ENCODE measurements at regions not wholly inside any gene's neighbourhood (a gene's known extent, or its start where the extent isn't known, plus 50 kb on each side); places are given as distances from the start of the nearest gene placed in this dataset.

DNA sequence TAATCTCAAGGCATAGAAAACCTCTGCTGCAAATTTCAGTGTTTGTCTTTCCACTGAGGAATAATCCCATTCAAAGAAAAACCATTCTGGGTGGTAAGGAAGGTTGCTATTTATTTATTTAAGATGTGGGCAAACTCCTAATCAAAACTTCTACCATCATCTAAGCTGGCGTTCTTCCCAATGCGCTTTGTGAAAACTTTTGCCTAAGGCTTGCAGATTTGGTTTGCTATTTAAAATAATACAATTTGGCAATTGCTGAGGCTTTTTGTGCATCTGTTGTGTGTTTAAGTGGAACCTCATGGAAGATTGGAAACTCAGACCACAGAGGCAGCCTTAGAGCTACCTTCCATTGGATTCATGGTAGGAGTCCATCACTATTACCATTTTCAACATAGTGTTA is 309.0 kb downstream of the BLID start:
- Mint-ChIP-seq H3K27me3 (peaks cover 0 to 16% (median 0%) of the 10 kb centered on the region in 5 donors), H3K9me3 (peaks cover 0 to 23% (median 13%) of the 10 kb centered on the region in 9 donors), H3K4me1 (no peaks in the 10 kb centered on the region), H3K36me3 (peaks cover 0 to 12% (median 0%) of the 10 kb centered on the region in 3 donors), H3K4me3 (no peak overlapping the region), H3K27ac (no peak overlapping the region)
- no peak for DNase-seq
- no peak for ATAC-seq
- POLR2A ChIA-PET, result no interaction called here

DNA sequence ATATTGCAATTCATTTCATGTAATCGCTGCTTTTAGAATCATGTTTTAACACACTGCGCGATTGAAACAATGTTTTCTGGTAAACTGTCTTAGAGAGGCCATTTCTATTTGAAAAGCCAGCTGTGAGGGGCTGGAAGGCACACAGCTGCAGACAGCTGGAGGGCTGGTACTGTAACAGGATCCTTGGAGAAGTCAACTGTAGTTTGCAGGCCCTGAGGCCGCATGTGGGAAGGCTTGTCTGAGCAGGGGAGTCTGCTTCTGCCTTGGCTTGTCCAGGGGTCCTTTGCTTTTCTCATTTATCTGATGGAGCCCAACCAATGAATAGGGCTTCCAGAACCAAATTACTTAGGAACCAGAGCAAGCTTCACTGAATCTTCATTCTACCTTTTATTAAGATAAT is 313.5 kb downstream of the BLID start:
- H3K36me3 Mint-ChIP-seq, result peaks cover 0 to 15% (median 1%) of the 10 kb centered on the region in 3 donors
- POLR2A ChIA-PET, result no interaction called here
- H3K9me3 Mint-ChIP-seq, result peaks cover 0 to 21% (median 9%) of the 10 kb centered on the region in 9 donors
- no peak for DNase-seq
- H3K4me3 Mint-ChIP-seq, result no peak overlapping the region
- H3K27ac Mint-ChIP-seq, result no peak overlapping the region
- H3K4me1 Mint-ChIP-seq, result no peaks in the 10 kb centered on the region
- no peak for ATAC-seq
- peaks cover 0 to 8% (median 0%) of the 10 kb centered on the region in 5 donors for H3K27me3 Mint-ChIP-seq

DNA sequence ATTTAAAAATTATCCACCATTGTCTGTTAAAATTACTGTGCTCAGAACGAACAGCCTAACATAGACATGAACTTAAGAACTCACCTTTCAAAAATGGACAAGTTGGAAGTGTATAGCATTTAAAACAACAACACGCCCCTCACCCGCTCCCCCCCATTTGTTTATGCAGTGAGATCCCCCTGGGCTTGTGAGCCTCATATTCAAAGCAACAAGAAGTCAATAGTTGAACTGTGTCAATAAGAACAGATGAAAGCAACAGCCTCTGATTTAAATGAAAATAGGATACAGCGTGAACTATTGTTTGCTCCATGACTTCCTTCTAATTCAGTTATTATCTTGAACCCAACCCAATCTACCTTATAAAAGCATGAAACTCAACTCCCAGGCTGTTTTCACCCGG is 314.2 kb downstream of the BLID start:
- Mint-ChIP-seq H3K4me3 (no peak overlapping the region), H3K36me3 (peaks cover 0 to 15% (median 1%) of the 10 kb centered on the region in 3 donors), H3K9me3 (peaks cover 0 to 21% (median 9%) of the 10 kb centered on the region in 9 donors), H3K4me1 (no peaks in the 10 kb centered on the region), H3K27me3 (peaks cover 0 to 8% (median 0%) of the 10 kb centered on the region in 5 donors), H3K27ac (no peak overlapping the region)
- DNase-seq, result no peak
- POLR2A ChIA-PET, result no interaction called here
- ATAC-seq, result no peak

DNA sequence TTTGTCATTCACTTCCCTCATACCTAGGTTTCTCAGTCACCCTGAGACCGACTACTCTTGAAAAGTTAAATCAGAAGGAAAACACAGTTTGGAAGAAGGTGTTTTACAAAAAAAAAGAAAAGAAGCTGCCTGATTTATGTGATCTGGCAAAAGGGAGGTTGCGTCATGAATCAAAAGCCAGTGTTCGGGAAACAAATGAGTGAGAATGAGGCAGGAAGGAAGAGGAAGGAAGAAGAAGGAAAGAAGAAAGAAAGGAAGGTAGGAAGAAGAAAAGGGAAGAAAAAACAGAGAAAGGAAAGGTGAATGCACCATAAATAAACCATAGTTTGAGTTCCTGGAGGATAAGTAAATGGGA is 314.6 kb downstream of the BLID start:
- no peak for ATAC-seq
- Mint-ChIP-seq H3K9me3 (peaks cover 0 to 21% (median 9%) of the 10 kb centered on the region in 9 donors), H3K27me3 (peaks cover 0 to 8% (median 0%) of the 10 kb centered on the region in 5 donors), H3K4me1 (no peaks in the 10 kb centered on the region), H3K36me3 (peaks cover 0 to 15% (median 1%) of the 10 kb centered on the region in 3 donors), H3K4me3 (no peak overlapping the region), H3K27ac (no peak overlapping the region)
- POLR2A ChIA-PET, result no interaction called here
- DNase-seq, result no peak

DNA sequence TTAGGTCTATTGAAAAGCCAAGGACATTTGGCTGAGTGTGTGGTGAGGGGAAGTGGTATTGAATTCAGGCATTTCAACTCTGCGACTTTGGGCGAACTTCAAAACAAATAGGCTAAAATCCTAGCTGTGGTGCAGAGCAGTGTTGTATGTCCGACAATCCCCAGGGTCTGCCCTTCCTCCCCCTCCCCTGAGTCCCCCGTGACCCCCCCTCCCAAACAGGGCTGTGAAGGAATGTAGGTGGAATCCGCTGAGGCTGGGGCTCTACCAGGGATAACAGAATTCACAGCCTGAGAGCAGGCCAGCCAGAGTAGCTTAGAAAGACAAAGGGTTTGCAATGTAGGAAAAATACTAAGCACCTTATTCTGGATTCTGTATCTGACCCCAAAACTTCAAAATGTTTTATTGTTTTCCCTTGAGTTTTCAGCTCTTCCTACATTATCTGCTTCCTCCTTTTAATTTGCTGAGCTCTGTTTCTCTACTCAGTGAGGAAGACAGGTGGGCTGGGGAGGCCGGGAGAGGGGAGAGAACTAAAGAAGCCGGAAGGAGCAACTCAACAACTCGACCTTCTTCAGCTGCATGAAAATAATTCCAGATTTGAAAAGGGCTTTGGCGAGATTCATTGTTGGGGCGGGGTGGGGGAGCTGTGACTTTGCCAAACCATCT is 315.2 kb downstream of the BLID start:
- POLR2A ChIA-PET, result no interaction called here
- H3K9me3 Mint-ChIP-seq, result peaks cover 0 to 21% (median 8%) of the 10 kb centered on the region in 9 donors
- ATAC-seq, result no peak
- no peak overlapping the region for H3K27ac Mint-ChIP-seq
- peaks cover 0 to 8% (median 0%) of the 10 kb centered on the region in 5 donors for H3K27me3 Mint-ChIP-seq
- peaks cover 0 to 15% (median 1%) of the 10 kb centered on the region in 3 donors for H3K36me3 Mint-ChIP-seq
- no peak overlapping the region for H3K4me3 Mint-ChIP-seq
- no peak for DNase-seq
- H3K4me1 Mint-ChIP-seq, result no peaks in the 10 kb centered on the region

DNA sequence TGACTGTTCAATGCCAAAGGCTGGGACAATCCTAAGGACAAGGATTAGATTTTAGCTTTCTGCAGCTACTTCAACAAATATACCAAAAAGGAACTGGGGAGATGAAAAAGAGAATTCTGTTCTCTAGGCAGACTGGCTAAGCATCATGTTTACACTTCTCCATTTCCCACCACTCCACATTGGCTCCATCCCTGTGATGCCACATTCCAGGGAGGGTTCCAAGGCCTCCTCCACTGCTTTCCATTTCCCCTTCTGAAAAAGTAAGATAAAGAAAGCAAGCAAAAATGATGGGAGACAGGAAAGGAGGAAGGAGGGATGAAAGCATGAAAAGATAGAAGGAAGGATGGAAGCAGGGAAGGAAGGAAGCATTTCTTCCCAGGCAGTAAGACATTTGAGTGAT is 315.8 kb downstream of the BLID start:
- POLR2A ChIA-PET, result no interaction called here

DNA sequence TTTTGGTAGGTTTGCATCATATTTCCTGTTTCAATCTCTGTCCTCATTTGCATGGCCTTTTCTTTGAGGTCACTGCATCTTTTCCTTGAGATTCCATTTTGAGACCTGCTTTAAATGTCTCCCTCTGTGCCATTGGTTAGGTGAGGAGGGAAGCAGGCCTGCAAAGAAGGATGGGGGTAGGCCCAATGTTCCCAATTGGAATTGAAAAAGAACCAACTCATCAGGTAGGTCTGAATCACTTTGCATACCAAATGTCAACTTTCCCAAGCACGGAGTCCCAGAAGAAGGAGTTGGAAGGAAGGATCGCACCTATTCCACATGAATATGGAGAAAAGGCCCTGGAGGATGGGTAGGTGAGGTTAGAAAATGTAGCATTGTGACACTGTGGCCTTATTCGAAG is 318.5 kb downstream of the BLID start:
- no peak for DNase-seq
- no peak for ATAC-seq
- Mint-ChIP-seq H3K36me3 (peaks cover 0 to 15% (median 1%) of the 10 kb centered on the region in 3 donors), H3K9me3 (peaks cover 0 to 21% (median 7%) of the 10 kb centered on the region in 9 donors), H3K27ac (no peak overlapping the region), H3K4me1 (no peaks in the 10 kb centered on the region), H3K4me3 (no peak overlapping the region), H3K27me3 (peaks cover 0 to 16% (median under 1%) of the 10 kb centered on the region in 5 donors)
- POLR2A ChIA-PET, result no interaction called here

More for the DNA sequence above, 315.8 kb downstream of the BLID start:
- H3K9me3 Mint-ChIP-seq, result peaks cover 0 to 21% (median 7%) of the 10 kb centered on the region in 9 donors
- peaks cover 0 to 8% (median 0%) of the 10 kb centered on the region in 5 donors for H3K27me3 Mint-ChIP-seq
- no peaks in the 10 kb centered on the region for H3K4me1 Mint-ChIP-seq
- ATAC-seq, result no peak
- H3K4me3 Mint-ChIP-seq, result no peak overlapping the region
- no peak for DNase-seq
- H3K36me3 Mint-ChIP-seq, result peaks cover 0 to 15% (median 1%) of the 10 kb centered on the region in 3 donors
- no peak overlapping the region for H3K27ac Mint-ChIP-seq

DNA sequence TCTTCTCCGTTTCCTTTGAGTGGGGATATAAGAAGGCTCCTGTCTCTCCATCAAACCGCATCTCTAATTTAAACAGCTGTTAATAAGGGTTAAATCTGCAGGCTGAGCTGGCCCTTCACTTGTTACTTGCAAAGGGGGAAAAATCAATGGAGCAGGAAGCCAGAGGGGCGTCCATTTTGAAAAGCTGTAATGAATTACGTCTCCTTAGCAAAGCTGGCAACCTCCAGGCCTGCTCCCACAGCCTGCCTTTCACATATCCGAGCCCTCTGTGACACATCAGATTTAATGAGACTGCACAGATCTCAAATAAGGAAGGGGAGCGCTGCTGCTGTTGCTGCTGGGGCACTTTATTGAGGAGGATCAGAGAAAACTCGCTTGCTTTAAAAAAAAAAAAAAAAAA is 320.8 kb downstream of the BLID start:
- POLR2A ChIA-PET, result interaction anchor here (0.7 kb wide), 1 partner anchor 169 kb away, joined by 3 read pairs; no protein-coding TSS in a partner anchor

DNA sequence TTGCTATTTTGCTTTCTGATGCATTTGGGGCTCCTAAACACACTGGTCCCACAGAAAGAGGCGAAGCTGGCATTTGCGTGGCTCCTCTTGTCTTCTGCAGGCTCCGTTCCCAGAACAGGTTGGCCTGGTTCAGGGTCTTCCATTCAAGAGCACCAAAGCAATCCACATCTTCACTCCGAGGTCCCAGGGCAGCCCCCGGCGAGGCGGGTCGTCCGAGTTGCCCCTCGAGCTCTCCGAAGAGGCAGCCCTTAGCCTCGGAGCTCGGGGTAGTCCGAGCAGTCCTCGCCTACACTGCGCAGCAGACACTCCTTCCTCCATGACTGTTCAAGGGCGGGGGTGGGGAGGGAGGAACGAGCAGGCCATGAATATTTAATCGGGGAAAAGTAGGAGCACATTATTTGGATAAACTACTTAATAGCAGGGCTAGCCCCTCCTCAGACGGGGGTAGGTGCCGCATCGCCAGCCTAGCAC is 321.3 kb downstream of the BLID start:
- H3K9me3 Mint-ChIP-seq, result peaks cover 0 to 14% (median 4%) of the 10 kb centered on the region in 9 donors
- no peak overlapping the region for H3K4me3 Mint-ChIP-seq
- POLR2A ChIA-PET, result interaction anchor here (0.7 kb wide), 1 partner anchor 169 kb away, joined by 3 read pairs; no protein-coding TSS in a partner anchor
- peaks cover 5 to 31% (median 10%) of the 10 kb centered on the region in 5 donors for H3K27me3 Mint-ChIP-seq
- H3K4me1 Mint-ChIP-seq, result no peaks in the 10 kb centered on the region
- no peak for DNase-seq
- H3K36me3 Mint-ChIP-seq, result peaks cover 0 to 4% (median 0%) of the 10 kb centered on the region in 3 donors
- no peak overlapping the region for H3K27ac Mint-ChIP-seq
- ATAC-seq, result no peak

More for the DNA sequence above, 320.8 kb downstream of the BLID start:
- Mint-ChIP-seq H3K36me3 (peaks cover 0 to 4% (median 0%) of the 10 kb centered on the region in 3 donors), H3K27ac (no peak overlapping the region), H3K27me3 (peaks cover 5 to 30% (median 11%) of the 10 kb centered on the region in 5 donors), H3K9me3 (peaks cover 0 to 18% (median 7%) of the 10 kb centered on the region in 9 donors), H3K4me1 (no peaks in the 10 kb centered on the region), H3K4me3 (no peak overlapping the region)
- ATAC-seq (no peak), DNase-seq (no peak)

DNA sequence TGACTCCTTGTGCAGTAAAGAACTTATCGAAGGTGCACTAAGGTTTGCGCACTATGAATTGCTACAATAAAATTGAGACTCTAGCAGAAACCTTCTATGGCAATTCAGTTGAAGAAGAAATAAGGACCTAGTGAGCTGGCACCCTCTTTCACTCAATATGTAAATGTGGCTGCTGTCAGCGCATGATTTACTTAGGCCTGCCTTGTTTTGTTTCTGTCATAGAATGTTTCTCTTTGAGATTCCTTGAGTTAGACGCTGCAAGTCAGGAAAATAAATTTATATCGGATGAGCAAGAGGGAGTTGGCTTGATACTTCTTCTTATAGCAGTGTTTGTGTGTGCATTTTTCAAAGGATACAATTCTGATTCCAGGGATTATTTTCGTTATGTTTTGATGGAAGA is 322.1 kb downstream of the BLID start:
- peaks cover 8 to 31% (median 12%) of the 10 kb centered on the region in 5 donors for H3K27me3 Mint-ChIP-seq
- H3K9me3 Mint-ChIP-seq, result peaks cover 0 to 8% (median 4%) of the 10 kb centered on the region in 9 donors
- H3K27ac Mint-ChIP-seq, result no peak overlapping the region
- no peak for ATAC-seq
- DNase-seq, result no peak
- H3K36me3 Mint-ChIP-seq, result peaks cover 0 to 4% (median 0%) of the 10 kb centered on the region in 3 donors
- no peak overlapping the region for H3K4me3 Mint-ChIP-seq
- no peaks in the 10 kb centered on the region for H3K4me1 Mint-ChIP-seq
- POLR2A ChIA-PET, result no interaction called here

DNA sequence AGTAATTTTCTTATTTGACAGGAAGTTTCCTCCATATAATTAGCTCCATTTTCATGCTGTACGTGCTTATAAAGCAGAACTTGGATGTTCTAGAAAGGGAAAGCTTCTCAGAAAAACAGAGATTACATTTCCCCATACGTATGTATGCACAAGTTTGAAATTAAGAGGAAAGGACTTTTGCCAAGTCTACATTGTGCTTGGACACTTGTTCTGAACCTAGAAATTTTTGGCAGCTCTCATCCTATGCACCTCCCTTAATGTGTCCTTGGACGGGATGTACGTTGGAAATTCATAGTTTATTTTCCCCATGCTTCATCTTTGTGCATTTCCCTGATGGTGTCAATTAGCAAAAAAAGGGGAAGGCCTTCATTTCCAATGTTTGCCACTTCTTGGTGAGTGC is 322.7 kb downstream of the BLID start:
- POLR2A ChIA-PET, result no interaction called here
- no peak overlapping the region for H3K4me3 Mint-ChIP-seq

DNA sequence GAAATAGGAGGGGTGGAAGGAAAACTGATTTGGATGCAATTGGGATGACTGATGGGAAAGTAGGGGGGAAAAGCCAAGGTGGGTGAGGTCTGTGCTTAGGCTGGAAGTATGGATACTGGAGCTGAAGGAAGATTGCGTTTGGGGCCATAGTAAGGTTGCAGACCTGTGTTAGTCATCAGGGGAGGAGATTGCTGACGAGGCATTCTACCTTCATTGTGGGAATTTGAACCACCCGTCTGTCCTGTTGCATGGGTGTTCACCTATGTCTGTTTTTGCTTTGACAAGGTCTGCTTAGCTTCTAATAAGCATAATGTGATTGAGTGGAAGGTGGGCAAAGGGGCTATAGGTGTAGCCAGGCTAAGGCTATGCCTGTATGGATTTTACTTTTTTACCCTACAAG is 323.8 kb downstream of the BLID start:
- Mint-ChIP-seq H3K36me3 (peaks cover 0 to 10% (median 2%) of the 10 kb centered on the region in 3 donors), H3K27ac (no peak overlapping the region), H3K4me3 (no peak overlapping the region), H3K27me3 (peaks cover 12 to 34% (median 15%) of the 10 kb centered on the region in 5 donors), H3K9me3 (peaks cover 0 to 11% (median 3%) of the 10 kb centered on the region in 9 donors), H3K4me1 (no peaks in the 10 kb centered on the region)
- no peak for ATAC-seq
- no peak for DNase-seq
- POLR2A ChIA-PET, result no interaction called here

More for the DNA sequence above, 322.7 kb downstream of the BLID start:
- no peak overlapping the region for H3K27ac Mint-ChIP-seq
- H3K36me3 Mint-ChIP-seq, result peaks cover 0 to 7% (median 2%) of the 10 kb centered on the region in 3 donors
- ATAC-seq (no peak), DNase-seq (no peak)
- H3K9me3 Mint-ChIP-seq, result peaks cover 0 to 9% (median 3%) of the 10 kb centered on the region in 9 donors
- no peaks in the 10 kb centered on the region for H3K4me1 Mint-ChIP-seq
- peaks cover 10 to 33% (median 14%) of the 10 kb centered on the region in 5 donors for H3K27me3 Mint-ChIP-seq

DNA sequence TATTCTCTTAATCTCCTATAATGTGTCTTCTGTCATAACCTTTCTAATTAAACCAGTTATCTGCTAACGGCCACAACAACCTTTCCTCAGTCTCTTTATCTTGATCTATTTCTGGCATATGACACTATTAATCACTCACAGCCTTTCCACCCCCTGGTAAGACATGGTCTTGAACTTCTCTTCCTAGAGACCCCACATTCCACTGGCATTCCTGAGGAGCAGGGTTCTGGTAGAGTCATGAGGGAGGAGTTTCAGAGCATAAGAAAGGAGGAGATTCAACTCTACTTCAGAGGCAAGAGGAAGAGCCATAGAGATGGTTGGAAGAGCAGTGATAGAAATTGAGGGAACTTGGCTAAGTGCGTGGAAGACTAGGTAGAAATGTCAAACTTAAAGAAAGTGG is 325.6 kb downstream of the BLID start:
- Mint-ChIP-seq H3K4me3 (no peak overlapping the region), H3K4me1 (no peaks in the 10 kb centered on the region), H3K9me3 (peaks cover 0 to 27% (median 11%) of the 10 kb centered on the region in 9 donors), H3K27ac (peak overlapping the region in 1 of 10 donors; percentile 29), H3K27me3 (peaks cover 12 to 41% (median 17%) of the 10 kb centered on the region in 5 donors), H3K36me3 (peaks cover 0 to 21% (median 5%) of the 10 kb centered on the region in 3 donors)
- DNase-seq (no peak), ATAC-seq (no peak)
- POLR2A ChIA-PET, result no interaction called here

Data from naive thymus-derived CD8-positive, alpha-beta T cell (primary cell).